A673 (cell line): ENCODE measurements at regions not wholly inside any gene's neighbourhood (a gene's known extent, or its start where the extent isn't known, plus 50 kb on each side); places are given as distances from the start of the nearest gene placed in this dataset.

ENCODE experiments used
- EZH2 ChIP-seq: fragments of 200-600 bp; sonication (generic); IDR thresholded peaks from 2 replicates; pipeline ENCODE4 v1.6.1; 2017; ENCODE audit warnings: borderline replicate concordance, low read depth, mild to moderate bottlenecking, mixed read lengths, antibody characterized with exemption, low read length; ENCODE audit not compliant: poor library complexity, severe bottlenecking
- TF ChIP-seq, protein P1 (sequence below): fragments of 300-800, 200-600 bp; sonication (generic); conservative IDR thresholded peaks from 2 replicates; pipeline ENCODE4 v1.5.1; 2017; ENCODE audit warnings: low read depth, mild to moderate bottlenecking, antibody characterized with exemption, low read length, moderate library complexity, mixed read lengths

GRCh38 chr12:41743835-41744234, 400.8 kb downstream of the GXYLT1 start:
- TF ChIP-seq, protein P1, sequence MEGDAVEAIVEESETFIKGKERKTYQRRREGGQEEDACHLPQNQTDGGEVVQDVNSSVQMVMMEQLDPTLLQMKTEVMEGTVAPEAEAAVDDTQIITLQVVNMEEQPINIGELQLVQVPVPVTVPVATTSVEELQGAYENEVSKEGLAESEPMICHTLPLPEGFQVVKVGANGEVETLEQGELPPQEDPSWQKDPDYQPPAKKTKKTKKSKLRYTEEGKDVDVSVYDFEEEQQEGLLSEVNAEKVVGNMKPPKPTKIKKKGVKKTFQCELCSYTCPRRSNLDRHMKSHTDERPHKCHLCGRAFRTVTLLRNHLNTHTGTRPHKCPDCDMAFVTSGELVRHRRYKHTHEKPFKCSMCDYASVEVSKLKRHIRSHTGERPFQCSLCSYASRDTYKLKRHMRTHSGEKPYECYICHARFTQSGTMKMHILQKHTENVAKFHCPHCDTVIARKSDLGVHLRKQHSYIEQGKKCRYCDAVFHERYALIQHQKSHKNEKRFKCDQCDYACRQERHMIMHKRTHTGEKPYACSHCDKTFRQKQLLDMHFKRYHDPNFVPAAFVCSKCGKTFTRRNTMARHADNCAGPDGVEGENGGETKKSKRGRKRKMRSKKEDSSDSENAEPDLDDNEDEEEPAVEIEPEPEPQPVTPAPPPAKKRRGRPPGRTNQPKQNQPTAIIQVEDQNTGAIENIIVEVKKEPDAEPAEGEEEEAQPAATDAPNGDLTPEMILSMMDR = no peak
- TF ChIP-seq EZH2 = no peak
